DMS153 (cell line): ENCODE measurements at regions not wholly inside any gene's neighbourhood (a gene's known extent, or its start where the extent isn't known, plus 50 kb on each side); places are given as distances from the start of the nearest gene placed in this dataset.

Experiments used
- DNase-seq: peaks from one replicate; lab custom pipeline; 2025; lab: John Stamatoyannopoulos, UW

DNA sequence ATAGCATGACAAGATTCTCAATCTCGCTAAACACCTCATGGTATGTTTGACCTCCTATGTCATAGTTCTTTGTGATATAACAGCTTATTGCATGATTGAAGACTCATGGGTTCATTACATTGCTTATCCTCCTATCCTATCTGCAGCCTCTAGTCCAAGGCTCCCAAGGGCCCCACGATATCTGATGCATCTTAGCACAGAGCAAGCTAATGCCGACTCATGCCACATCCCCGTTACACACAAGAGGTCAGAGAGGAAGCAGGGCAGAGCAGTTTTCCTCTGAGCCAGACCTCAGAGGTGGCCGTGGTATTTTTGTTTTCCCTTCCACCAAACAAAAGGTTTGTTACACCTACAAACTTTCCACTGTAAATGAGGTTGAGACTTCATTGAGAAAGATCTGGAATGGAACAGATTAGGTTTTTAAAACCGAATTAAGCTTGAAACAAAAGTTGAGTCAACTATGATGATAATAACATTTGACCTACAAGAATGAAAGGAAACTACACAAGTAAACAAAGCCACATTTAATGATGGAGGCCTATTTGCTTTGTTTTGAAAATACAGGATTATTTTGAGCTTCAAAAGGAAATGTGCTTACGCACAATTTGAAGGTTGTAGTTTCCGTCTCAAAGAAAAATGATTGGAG lies 133.9 kb upstream of the MYLIP start:
- no peak for DNase-seq

DNA sequence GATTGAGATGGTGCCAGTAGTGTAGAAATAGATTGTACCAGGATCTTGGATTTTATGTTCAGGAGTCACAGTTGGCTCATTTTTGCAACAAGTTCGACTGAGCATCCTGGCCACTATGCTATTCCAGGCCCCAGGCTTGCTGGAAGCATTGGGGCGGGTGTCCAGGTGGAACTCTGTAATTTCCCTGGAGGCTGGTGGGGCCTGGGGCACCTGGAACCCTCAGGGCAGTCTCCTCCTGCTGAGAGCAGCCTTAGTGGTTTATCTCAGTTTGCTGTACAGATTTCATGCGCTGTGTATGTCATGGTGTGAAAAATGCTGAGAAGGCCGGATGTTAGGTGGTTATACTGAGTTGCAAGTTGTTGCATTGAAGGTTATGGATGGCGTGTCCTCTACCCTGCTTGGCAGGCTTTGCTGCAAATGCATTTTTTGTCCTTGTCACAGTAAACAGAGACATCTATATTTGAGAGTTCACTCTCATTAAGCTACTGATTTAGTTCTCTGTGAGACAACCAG lies 135.1 kb upstream of the MYLIP start:
- DNase-seq: no peak

GRCh38 chr6:15990179-15990578 lies 138.7 kb upstream of the MYLIP start:
- DNase-seq: no peak

- DNase-seq: no peak
These were observed 139.5 kb upstream of the MYLIP start for GRCh38 chr6:15989397-15989796.

- peak; percentile 28 for DNase-seq
These were observed 141.3 kb upstream of the MYLIP start for GRCh38 chr6:15987569-15987968.

- no peak for DNase-seq
These were observed 142.8 kb upstream of the MYLIP start for GRCh38 chr6:15986027-15986629.

DNA sequence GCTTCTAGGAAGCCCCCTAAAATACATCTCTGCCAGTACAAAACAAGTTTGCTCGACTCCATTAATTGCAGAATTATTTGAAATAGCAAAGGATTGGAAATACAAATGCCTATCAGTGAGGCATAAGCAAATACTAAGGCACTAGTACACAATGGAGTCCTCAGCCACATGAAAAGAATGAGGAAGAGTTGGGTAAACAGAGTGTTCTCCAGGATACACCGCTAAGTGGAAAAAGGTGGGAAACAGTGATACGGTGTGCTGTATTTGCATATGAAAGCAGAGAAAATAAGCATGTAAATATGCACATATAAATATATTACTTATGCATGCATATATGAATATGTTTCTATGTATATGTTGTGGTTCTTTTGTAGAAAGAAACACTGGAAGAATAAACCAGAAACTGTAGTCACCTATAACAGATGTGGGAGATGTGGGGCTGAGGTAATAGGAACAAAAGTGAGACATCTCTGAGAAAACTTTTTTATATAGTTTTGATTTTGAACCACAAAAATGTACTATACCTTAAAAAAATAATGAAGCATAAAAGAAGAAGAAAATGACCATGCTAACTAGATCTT lies 143.4 kb upstream of the MYLIP start:
- peak; percentile 52 for DNase-seq

DNA sequence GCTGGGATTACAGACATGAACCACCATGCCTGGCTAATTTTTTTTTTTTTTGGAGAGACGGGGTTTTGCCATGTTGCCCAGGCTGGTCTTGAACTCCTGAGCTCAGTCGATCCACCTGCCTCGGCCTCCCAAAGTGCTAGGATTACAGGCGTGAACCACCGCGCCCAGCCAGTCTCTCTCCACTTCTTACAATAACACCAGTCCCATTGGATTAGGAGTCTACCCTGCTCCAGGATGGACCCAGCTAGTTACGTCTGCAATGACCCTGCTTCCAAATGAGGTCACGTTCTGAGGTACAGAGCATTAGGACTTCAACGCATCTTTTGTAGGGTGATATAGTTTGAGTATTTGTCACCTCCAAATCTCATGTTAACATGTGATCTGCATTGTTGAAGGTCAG lies 146.9 kb upstream of the MYLIP start:
- DNase-seq: no peak

- DNase-seq: peak; percentile 16
These were observed 148.1 kb upstream of the MYLIP start for GRCh38 chr6:15980801-15981200.

- no peak for DNase-seq
These were observed 150.5 kb upstream of the MYLIP start for GRCh38 chr6:15978426-15978825.

- DNase-seq: no peak
These were observed 151.8 kb upstream of the MYLIP start for GRCh38 chr6:15977050-15977449.

DNA sequence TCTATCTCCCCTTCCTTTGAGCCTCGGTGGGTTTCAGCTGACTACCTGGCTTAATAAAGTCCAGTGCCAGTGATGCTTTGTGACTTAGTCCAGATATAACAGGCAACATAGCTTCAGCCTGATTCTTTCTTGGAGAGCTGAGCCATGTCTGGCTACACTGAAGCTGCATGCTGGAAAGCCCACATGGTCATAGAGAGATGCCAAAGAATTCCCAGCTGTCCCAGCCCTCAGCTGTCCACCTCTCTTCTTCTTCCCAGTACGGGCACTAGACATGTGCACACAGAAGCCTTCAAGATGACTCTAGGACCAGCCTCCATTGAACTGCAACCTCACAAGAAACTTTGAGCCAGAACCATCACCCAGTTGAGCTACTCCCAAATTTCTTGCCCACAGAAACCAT lies 154.1 kb upstream of the MYLIP start:
- DNase-seq: no peak

DNA sequence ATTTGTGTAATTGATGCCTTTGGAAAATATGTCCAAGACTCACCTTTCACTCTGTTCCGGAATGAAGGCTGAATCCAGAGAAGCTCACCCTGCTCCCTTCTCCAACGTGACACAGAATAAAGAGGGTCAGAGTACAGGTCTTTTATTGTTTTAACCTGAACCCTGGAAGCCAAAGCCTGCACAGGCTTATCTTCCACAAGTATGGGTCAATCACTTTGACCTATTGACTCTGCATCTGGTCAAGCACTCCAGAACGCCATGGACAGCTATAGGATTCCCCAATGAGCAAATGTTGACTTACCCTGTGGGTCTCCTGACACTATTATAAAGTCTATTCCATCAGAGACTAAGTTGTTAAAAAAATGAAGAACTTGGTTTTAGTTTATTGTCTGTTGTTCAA lies 158.4 kb upstream of the MYLIP start:
- no peak for DNase-seq

- DNase-seq: no peak
These were observed 159.6 kb upstream of the MYLIP start for GRCh38 chr6:15969236-15969778.

GRCh38 chr6:15968519-15968918 lies 160.4 kb upstream of the MYLIP start:
- no peak for DNase-seq

GRCh38 chr6:15966000-15966520 lies 162.8 kb upstream of the MYLIP start:
- no peak for DNase-seq

GRCh38 chr6:15962449-15962764 lies 166.5 kb upstream of the MYLIP start:
- DNase-seq: peak; percentile 54

DNA sequence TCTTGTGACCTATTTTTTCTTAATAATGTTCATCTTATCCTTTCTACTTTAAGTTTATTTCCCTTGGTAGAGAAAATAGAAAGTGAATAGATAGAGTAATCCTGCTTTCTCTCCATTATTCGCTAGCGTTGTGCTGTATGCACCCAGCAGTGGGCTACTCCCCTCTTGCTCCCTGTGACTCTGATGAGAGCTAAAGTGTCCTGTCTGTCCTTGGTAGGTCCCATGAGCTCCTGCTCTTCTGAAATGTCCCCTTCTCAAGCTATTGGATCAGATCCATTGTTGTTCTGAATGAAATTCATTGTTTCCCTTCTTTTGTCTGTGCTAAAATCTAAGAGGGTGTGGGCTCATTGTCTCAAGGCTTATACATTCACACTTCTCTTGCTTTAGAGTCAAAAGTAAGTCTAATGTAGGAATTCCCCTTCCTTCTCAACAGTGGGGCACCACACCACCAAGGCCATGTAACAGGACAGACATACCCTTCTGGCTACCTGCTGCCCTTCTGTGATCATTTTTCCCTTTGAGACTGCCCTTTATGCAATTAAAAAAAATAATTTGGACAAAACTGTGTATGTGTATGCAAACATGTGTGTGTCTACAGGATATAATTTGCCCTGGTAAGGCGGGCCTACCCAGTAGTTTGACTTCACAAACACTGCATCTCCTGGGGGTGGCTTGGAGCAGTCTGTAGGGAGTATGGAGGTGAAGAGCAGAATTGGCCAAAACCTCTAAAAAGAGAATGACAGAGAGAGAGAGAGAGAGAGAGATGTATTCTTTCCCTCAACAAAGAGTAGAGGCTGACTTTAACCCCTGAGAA lies 167.0 kb upstream of the MYLIP start:
- DNase-seq: no peak

- no peak for DNase-seq
These were observed 167.9 kb upstream of the MYLIP start for GRCh38 chr6:15960740-15961634.

- DNase-seq: no peak
These were observed 171.2 kb upstream of the MYLIP start for GRCh38 chr6:15957655-15958169.
